22Rv1 (cell line): ENCODE measurements at regions not wholly inside any gene's neighbourhood (a gene's known extent, or its start where the extent isn't known, plus 50 kb on each side); places are given as distances from the start of the nearest gene placed in this dataset.
A peak's percentile ranks its signal among the peaks of the same experiment; 100 is the strongest.
"Not testable (repeated sequence)": the region's sequence is repeated elsewhere in the genome, so short reads cannot be mapped to it uniquely, and the experiment has no call there.

Source experiments
- H3K27ac ChIP-seq: fragments of 450-650 bp; 2 replicates; pipeline ENCODE4 v1.5.1; 2017
- ZFX ChIP-seq: fragments of 450-650 bp; IDR thresholded peaks from 2 replicates; pipeline ENCODE4 v1.6.1; 2017; ENCODE audit warnings: antibody characterized with exemption, borderline replicate concordance
- TF ChIP-seq, protein P1 (sequence below): fragments of 450-650 bp; IDR thresholded peaks from 2 replicates; pipeline ENCODE4 v1.5.1; 2017; ENCODE audit warnings: mild to moderate bottlenecking

DNA sequence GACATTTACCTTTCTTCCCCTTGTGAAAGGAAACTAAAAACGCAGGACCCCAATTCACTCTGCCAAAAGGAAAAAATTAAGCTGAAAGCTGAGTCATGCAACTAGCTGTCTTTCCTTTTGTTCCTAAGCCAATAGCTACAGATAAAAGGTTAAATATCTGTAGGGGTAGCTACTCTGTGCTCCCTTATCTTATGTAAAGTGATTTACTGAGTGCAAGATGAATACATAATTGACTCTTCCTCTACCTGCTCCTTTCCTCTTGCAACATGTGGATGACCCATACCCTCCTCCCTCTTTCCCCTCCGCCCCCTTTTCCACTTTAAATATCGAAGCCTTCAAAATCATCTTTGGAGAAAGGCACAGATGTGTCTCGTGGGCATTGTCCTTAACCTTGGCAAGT lies 68.0 kb upstream of the ZNF157 start:
- H3K27ac ChIP-seq: no peak overlapping the region
- TF ChIP-seq ZFX: no peak
- TF ChIP-seq, protein P1, sequence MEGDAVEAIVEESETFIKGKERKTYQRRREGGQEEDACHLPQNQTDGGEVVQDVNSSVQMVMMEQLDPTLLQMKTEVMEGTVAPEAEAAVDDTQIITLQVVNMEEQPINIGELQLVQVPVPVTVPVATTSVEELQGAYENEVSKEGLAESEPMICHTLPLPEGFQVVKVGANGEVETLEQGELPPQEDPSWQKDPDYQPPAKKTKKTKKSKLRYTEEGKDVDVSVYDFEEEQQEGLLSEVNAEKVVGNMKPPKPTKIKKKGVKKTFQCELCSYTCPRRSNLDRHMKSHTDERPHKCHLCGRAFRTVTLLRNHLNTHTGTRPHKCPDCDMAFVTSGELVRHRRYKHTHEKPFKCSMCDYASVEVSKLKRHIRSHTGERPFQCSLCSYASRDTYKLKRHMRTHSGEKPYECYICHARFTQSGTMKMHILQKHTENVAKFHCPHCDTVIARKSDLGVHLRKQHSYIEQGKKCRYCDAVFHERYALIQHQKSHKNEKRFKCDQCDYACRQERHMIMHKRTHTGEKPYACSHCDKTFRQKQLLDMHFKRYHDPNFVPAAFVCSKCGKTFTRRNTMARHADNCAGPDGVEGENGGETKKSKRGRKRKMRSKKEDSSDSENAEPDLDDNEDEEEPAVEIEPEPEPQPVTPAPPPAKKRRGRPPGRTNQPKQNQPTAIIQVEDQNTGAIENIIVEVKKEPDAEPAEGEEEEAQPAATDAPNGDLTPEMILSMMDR: no peak

DNA sequence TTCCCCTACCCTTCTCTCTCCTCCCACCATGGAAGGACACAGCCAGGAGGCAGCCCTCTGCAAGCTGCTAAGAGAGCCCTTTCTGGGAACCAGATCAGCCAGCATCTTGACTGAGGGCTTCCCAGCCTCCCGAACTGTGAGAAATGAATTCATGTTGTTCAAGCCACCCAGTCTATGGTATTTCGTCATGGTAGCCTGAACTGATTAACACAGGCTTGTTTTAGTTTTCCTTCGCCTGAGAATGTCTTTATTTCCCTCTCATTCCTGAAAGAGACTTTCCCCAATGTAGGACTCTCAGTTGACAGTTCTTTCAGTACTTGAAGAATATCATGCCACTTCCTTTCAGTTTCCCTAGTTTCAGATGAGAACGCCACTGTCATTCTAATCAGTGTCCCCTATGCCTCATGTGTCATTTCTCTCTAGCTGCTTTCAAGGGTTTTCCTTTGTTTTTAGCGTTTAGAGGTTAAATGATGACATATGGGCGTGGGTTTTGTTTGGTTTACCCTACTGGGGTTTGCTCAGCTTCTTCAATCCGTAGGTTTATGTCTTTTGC lies 63.8 kb upstream of the ZNF157 start:
- not testable (repeated sequence) for H3K27ac ChIP-seq

DNA sequence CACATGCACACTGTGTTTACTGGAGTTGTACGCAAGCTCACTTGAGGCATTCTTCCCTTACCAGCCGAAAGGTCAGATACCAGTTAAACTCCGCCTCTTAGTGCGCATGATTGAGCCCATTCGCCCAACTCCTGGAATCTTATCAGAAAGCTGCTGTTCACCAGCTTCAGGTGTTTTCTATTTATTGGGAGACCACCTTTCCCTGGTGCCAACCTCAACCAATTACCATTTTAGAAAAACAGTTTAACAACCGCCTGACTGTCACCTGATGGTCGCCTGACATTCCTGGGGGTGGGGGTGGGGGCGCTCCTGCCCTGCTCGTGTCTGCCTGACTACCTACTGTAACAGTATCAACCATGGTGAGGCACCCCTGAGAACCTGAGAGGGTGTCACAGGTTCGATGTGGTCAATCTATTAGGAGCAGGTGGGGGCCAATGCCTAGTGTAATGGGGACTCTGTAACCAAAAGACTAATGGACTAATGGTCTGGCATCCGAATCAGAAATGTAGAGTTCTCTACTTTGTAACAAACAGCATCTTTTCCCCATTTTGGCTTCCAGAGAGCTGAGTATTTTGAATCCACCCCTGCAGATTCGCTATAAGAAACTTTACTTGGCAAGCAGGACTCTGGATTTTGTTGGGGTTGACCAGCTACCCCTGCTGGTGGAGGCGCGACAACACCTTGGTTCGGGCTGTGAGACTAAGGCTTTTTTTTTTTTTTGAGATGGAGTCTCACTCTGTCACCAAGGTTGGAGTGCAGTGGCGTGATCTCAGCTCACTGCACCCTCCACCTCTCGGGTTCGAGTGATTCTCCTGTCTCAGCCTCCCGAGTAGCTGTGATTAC lies 58.2 kb upstream of the ZNF157 start:
- no peak overlapping the region for H3K27ac ChIP-seq
- TF ChIP-seq, protein P1: peak; percentile 65
- no peak for TF ChIP-seq ZFX

DNA sequence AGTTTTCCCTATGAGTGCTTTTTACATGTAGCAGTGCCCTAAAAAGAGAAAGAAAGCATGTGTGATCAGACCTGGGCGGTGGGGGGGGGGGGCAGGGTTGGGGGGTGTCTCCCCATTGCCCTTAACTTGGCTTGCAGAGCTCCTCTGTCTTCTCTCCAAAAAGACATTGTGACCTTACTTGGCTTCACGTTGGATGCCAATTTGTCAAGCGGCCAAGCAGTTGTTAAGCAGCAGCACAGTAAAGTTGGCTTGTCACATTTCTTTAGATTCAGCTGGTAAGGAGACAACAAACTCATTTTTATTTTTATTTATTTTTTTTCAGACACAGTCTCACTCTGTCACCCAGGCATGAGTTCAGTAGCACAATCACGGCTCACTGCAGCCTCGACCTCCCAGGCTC lies 57.3 kb upstream of the ZNF157 start:
- H3K27ac ChIP-seq: no peak overlapping the region
- TF ChIP-seq, protein P1: no peak
- TF ChIP-seq ZFX: no peak

DNA sequence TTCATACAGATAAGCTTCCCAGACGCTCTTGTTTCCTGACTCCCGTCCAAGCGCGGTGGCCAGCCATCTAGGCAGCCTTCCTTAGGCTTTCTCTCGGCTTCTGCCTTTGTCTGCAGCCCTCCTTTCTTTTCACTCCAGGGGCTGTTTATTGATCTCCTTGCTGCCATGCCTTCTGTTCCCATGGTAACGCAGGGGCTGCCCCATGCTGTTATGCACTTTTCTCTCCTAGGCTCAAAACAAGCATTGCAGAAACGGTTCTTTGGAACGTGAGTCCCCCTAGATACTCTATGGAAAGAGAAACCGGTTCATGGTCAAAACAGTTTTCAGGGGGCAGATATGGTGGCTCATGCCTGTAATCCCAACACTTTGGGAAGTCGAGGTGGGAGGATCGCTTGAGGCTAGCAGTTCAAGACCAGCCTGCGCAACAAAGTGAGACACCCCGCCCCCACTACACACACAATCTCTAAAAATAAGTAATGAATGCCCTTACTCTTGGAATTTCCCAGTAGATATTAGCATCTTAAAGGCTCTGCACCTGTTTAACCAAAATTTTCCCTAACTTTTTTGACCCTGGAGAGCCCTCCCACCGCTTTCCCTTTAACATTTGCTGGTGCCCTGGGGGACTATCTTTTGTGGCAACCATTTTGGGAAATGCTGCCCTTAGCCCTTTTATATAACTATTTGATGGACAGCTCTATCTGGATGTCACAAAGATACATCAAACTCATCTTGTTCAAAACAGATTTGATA lies 53.9 kb upstream of the ZNF157 start:
- H3K27ac ChIP-seq: no peak overlapping the region
- no peak for TF ChIP-seq ZFX
- TF ChIP-seq, protein P1: no peak
